GM19397 (cell line): ENCODE measurements at regions not wholly inside any gene's neighbourhood (a gene's known extent, or its start where the extent isn't known, plus 50 kb on each side); places are given as distances from the start of the nearest gene placed in this dataset.
"Not testable (repeated sequence)": the region's sequence is repeated elsewhere in the genome, so short reads cannot be mapped to it uniquely, and the experiment has no call there.

ENCODE experiments used
- ATAC-seq: cut with Tn5 transposase; IDR thresholded peaks from one replicate; pipeline ENCODE4 v1.9.1; 2021; ENCODE audit warnings: mild to moderate bottlenecking, moderate library complexity; ENCODE audit not compliant: unreplicated experiment

DNA sequence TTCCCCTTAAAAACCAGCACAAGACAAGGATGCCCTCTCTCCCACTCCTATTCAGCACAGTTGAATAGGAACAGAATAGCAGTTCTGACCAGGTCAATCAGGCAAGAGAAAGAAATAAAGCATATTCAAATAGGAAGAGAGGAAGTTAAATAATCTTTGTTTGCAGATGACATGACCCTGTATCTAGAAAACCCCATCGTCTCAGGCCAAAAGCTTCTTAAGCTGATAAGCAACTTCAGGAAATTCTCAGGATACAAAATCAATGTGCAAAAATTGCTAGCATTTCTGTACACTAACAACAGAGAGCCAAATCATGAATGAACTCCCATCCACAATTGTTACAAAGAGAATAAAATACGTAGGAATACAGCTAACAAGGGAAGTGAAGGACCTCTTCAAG, 394.1 kb upstream of the NFIA start:
- ATAC-seq, result not testable (repeated sequence)

DNA sequence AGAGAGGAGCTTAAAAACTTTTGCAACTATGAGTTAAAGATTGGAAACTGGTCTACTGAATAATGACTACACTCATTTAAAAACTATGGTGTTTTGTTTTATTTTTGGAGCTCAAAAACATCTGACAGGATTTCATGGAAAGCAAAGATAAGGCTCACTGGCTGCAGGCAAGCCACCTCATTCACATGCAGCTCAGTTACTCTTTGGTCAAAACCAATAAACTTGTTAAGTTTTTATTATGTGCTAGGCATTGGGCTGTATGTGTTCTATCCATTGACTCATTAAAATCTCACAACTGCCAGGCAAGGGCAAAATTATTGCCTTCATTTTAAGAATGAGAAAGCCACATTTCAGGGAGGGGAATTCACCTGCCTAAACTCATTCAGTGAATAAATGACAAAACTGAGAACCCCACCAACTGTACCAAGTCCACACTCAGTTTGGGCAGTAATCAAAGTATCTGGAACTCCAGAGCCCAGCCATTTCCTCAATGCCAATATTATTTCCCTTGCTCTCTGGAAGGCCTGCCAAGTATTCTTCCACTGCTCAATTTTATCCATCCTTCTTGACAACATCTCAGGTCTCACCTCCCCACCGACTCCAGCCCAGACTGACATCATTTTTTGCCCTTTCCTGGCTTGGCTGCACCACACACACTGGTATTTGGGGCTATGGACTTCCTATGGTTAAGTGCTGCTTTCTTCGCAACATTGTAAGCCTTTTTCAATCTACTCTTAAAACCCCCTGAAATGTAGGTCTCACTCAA, 401.1 kb upstream of the NFIA start:
- no peak for ATAC-seq

DNA sequence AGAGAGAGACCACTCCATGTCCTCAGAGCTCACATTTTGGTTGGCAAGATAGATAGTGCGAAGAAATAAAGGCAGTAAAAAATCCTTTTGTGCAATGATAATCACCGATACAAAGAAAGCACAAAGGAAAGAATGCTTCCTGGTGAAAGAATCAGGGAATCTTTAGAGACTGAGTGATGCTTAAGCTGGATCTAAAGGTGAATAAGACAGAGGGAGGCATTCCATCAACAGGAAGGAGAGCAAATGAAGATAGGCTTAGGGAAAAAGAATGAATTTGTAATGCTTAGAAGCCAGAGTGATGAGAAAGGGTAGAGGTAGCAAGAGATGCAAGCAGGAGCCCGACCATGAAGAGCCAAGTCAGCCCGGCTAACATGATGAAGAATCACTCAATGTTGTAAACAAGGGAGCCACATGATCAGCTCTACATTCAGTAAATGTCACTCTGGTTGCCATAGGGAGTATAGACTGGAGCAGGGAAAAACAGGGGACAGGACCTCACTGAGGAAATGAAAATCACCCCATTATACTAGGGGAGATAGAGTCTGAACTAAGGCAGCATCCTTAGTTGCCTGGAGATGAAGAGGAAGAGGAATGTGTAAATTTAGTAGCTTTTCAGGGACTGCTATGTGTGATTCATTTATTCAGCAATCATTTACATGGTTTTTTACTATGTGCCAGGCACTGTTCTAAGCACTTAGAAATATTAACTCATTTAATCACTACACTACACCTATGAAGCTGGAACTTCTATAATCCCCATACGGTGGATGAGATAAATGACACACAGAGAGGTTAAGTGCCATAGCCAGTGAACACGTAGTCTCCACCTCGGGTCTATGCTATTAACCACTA, 402.6 kb upstream of the NFIA start:
- no peak for ATAC-seq

DNA sequence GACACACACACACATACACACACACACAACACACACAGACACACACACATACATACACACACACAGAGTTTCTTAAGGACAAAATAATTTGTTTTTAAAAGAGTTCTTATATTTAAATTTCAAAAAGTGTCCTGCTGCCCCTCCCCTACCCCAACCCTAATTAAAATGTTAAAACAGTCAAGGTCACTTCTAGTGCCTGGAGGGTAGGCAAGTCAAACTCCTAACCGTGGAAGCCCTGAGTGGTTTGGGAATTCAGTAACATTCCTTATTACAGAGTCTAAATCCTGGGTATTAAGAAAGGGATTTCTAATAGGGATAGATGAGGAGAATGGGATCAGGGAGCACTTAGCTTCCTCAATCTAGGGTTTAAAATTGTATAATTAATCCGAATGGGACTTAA, 403.6 kb upstream of the NFIA start:
- no peak for ATAC-seq

DNA sequence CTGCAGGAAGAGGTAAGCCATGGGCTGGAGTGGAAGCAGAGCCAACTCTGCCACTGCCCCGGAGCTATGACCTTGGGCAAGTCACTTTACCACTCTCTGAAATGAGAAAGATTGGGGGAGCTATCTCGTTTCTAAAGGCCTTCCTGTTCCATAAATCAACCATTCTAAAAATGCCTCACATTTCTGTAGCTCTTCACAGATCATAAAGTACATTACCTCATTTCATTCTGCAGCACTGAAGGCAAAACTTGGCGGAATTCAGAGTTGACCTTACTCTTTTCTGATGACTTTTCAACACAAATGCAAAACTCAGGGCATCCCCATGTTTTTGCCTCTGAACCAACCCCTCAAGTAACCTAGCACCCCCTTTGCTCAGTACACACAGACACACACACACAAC, 404.0 kb upstream of the NFIA start:
- no peak for ATAC-seq

DNA sequence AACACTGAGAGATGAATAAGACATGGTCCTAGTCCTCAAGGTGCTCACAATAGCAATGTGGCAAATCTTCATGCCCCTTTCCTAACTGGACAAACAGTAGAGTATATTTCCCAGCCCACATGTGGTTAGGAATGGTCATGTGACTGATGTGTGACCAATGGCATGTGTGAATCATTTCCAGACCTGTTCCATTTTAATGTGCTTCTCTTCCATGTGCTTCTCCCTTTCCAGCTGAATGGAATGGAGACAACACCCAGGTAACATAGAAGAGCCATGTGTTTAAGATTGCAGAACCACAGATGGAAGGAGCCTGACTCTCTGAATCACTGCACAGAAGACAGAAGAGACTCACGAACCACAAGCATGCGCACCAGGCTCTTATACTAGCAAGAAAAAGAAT, 409.9 kb upstream of the NFIA start:
- no peak for ATAC-seq

DNA sequence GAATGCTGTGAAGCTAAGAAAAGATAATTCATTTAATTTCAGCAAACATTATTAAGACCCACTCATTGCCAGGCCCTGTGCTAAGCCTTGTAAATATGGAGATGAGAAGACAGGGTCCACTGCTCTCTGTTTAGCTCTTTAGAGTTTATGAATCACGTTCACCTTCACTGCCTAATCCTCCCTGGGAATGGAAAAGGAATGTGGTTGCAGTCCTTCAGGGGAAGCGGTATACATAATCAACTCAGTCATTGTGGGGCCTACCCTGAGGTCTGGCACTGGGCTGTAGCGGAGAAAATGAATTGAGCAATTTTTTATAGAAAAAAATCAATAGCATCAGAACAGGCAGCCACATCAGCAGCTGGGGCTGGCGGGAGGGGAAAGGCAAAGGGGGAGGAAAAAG, 412.1 kb upstream of the NFIA start:
- no peak for ATAC-seq

DNA sequence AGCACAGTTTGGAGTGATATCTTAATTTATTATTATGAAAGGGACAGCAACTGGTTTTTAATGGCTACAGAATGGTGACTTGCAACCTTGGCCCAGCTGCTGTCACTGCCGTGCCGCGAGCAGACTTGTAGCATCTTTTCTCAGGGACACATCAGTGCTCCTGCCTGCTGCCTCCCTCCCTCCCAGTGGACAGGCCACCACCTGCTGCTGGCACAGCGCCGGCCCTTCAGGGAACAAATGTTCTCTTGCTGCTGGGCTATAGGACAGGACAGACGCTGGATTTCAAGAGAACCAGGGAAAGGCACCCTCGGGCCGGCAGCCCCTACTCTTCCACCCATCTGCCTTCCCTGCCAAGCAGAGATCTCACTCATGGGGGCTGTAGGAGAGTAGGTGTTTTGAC, 413.8 kb upstream of the NFIA start:
- ATAC-seq, result no peak

DNA sequence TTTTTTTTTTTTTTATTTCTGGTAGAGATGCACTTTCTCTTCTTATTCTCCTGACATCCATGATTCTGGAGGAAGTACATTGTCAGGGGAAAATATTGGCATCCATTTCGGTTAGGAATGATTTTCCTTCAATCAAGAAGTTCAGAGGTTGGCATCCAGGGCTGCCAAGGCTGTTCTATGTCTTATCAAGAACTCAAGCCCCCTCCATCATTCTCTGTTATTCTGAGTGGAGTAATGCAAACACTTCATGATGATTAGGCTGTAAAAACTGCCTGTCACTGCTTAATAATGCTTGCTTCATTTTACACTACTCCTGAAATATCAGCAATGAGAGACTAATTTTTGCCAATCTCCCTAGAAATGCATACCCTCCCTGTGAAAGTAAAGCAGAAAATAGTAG, 417.1 kb upstream of the NFIA start:
- no peak for ATAC-seq

DNA sequence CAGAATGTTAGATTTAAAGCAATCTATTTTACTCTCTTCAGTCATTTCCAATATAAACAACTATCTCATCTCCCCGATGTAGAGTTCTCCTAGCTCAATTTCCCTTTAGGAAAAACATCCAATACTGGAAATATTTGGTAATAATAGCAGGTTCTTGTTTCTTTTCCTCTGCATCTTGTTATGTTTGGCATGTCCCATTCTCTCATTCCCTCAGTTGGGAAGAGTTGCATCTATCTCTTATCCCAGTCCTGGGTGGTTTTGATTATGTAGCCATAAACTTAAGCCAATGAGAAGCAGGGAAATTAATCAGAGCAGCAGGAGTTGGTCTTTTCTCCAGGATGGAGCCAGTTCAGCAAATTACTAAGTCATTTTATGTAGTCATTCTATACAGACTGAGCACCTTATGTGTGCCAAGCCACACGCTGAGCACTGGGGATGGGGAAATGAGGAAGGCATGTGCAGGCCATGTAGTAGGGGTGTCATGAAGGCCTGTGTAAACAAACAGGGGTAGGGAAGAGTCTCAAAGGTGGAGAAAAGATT, 418.2 kb upstream of the NFIA start:
- ATAC-seq, result no peak

DNA sequence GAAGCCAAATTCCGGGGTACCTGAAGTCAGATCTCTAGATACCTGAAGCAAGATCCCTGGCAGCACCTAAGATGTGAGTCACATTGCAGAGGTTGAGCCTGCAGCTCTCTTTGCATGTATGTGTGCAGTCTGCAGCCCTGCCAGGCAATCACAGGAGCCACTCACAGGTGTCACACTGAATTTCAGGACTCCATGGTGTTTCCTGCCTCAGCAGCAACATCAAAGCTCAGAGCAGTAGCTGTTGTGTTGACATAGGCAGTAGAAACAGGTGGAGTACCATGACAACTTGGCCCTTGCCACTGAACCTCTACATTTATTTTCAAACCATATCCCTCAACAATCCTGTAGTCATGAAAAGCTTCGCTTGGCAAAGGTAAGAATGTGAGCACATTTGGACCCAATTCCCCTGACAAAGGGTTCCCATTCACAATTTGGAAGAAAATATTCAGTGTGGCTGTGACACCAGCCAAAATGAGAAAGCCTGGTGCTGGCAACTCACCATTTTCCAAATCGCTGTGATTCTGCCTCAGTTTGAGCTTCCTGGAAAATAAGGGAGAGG, 419.8 kb upstream of the NFIA start:
- no peak for ATAC-seq

DNA sequence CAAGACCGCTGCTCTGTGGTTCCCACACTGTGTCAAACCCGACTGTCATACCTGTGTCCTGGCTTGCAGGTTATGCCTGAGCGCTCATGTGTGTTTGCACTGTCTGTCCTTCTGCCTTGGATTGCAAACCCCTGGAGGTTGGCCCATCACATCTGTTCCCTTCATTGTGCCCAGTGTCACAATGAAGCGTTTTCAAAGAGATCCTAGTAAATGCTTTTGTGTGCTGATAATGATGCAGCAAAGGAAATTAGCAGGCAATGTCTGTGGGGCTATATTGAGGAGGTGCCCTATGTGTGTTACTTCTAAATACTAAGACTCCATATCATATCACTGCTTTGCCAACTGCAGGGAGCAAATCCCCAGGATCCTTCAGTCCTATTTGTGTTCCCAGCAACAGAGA, 424.4 kb upstream of the NFIA start:
- no peak for ATAC-seq

DNA sequence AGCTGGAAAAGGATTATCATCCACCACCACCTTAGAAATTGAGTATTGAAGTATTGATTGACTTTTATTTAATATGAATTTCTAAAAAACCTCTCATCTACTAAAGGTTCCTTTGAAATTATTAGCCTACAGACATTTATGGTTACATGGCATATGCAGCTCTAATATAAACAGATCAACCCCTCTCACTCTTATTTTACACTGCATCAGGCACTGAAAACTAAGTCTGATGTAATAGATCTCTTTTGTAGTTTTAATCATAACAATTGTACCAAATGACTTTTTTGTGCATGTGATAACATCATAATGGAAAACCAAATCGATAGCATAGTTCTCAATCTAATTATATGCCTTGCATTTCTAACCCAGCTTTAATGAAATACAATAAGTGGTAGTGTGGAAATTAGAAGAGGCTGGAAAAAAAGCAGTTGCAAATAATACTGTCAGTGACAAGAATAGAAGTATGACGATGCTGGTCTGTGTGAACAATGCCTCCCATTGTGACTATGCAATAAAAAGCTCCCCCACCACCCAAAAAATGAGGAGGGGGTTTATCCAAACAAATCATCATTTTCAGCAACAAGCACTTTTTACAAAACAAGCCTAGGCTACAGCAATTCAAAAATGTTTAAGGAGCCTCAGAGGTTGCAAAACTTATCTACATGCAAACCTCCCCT, 426.5 kb upstream of the NFIA start:
- no peak for ATAC-seq

DNA sequence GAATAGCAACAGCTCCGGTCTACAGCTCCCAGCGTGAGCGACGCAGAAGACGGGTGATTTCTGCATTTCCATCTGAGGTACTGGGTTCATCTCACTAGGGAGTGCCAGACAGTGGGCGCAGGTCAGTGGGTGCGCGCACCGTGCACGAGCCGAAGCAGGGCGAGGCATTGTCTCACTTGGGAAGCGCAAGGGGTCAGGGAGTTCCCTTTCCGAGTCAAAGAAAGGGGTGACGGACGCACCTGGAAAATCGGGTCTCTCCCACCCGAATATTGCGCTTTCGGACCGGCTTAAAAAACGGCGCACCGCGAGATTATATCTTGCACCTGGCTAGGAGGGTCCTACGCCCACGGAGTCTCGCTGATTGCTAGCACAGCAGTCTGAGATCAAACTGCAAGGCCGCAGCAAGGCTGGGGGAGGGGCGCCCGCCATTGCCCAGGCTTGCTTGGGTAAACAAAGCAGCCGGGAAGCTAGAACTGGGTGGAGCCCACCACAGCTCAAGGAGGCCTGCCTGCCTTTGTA, 442.3 kb upstream of the NFIA start:
- not testable (repeated sequence) for ATAC-seq

DNA sequence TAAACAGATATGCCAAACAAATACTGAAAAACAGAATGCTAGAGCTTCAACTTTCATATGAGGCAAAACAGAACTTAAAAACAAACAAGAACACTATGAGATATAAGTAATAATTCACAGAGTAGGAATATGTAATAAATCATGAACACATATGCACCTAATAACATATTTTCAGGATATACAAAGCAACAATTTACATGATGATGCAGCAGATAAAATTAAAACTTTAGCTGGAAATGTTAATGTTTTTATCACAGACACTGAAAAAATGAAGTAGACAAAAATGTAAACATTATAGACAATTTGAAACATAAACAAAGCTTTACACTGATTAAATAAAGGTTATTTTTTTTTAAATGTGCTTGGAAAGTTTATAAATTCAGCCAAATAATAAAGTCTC, 443.1 kb upstream of the NFIA start:
- ATAC-seq, result no peak

DNA sequence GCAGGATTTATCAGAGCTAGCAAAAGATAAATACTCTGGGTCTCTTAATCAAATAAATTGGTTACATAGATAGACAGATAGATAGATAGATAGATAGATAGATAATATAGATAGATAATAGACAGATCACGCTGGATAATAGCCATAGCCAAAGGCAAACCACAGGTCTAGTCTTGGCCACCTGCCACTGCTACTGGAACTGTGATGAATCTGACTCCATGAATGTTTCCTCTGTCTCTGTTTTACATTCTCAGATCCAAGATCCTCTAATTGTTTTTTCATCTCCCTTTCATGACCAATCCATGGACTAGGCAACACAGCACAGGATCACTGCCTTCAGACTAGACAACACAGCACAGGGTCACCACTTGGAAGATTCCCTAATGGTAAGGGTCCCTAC, 444.7 kb upstream of the NFIA start:
- ATAC-seq, result no peak

DNA sequence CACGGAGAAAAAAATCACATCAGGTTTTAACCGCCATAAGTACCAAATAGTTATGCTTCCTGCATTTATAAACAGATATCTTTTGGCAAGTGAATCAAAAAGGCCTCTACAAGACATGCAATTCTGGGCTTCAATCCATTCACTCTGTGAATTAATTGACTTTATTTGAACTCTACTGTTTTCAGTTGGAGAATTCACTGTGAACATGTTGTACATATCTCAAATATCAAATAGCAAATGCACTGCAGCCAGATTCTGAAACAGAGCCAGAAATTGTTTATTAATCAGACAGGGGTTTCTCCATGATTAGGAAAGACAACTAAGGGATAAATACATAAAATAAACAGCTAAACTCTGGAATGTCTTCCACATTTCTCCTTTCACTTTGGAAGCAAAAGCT, 445.4 kb upstream of the NFIA start:
- no peak for ATAC-seq

DNA sequence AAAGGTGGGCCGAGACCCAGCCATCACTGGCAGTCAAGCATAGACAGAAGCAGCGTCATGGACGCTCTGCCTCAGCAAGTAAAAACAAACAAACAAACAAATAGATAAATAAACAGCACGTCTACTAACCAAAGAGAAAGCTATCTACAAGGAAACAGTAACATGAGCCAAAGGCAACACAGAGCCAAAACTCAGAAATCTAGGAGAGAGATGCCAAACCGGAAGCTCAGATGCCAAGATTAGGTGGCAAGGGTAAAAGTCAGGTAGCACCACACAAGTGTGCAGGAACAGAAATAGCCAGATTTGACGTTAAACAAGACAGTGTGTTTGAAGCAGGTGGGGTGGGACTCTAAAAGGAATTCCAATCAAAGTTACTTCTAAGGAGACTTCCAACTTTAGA, 448.3 kb upstream of the NFIA start:
- no peak for ATAC-seq

DNA sequence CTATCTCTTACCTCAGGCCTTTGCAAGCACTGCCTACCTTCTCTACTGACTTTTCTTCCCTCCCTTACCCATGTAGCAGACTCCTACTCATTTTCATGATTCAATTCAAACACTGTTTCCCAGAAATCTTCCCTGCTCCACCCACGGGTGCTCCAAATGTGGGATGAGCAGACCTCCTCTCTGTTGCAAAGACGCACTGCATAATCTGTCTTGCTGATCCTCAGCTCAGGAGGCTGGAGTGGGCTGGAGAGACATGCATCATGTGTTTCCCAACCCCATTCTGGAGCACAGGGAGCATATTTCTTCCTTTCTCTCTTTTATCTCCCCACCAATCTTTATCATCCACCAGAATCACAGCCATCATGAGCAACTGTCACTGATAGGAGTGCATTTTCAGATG, 459.9 kb upstream of the NFIA start:
- ATAC-seq, result no peak

DNA sequence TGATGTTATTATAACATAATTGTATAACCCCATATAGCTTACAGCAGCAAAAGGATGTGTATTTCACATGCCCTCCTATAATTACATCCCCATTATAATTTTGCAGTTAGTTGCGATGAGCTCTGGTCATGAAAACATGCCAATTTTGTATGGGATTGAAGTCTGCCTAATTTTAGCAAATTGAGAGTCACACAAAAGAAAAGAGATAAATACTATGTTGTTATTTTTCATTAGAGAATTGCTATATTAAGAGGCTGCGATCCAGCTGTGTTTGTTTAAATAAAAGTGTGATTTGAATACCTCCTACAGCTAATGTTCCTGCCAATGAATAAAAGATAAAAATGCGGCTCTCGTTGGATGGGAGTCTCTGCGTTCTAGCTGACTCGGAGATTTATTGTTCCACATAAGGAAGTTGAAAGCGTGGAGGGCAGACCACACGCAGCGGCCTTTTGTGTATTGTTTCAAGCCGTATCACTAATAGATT, 461.0 kb upstream of the NFIA start:
- no peak for ATAC-seq

DNA sequence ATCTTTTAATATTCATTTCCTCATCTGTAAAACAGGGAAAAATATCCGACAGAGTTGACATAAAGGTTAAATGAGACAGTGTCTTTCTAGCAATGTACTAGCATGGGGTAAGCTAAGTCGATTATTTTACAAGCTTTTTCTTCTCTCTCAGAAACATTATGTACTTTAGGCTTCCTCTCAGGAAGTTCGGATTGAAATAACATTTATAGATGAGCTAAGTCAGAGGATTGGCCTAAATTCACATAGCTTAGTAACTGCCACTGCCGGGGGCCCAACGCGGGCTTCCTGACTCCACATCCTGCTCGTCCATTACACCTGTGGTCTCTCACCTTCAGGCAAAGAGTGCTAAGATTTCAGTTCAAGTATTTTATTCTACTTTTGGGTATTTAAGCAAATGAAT, 462.3 kb upstream of the NFIA start:
- ATAC-seq, result no peak
